NCI-H1694 (cell line): ENCODE measurements at regions not wholly inside any gene's neighbourhood (a gene's known extent, or its start where the extent isn't known, plus 50 kb on each side); places are given as distances from the start of the nearest gene placed in this dataset.
"Not testable (repeated sequence)": the region's sequence is repeated elsewhere in the genome, so short reads cannot be mapped to it uniquely, and the experiment has no call there.

Experiments
- DNase-seq: peaks from one replicate; lab custom pipeline; 2025; lab: John Stamatoyannopoulos, UW

DNA sequence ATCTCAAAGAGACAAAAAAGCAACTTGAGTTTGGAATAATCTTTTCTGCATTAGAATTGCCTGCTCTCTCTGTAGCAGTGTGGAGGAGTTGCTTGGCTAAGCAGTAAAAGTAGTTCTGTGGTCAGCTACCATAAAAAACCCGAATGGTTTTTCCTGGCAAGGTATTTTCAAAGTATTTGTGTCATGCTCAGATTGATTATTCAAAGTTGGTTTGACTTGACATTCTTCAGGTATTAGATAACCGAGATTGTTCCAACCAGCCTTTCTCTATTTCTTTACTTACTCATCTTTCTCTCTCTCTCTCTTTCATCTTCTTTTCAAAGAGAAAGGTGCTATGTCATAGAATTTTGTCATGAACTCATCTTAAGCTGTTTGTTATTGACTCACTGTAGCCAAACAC, 404.9 kb downstream of the CPS1 start:
- DNase-seq, result no peak

GRCh38 chr2:210963386-210963785, 407.0 kb downstream of the CPS1 start:
- DNase-seq, result no peak

- DNase-seq, result no peak
Observed at GRCh38 chr2:210964141-210964764, 407.9 kb downstream of the CPS1 start.

DNA sequence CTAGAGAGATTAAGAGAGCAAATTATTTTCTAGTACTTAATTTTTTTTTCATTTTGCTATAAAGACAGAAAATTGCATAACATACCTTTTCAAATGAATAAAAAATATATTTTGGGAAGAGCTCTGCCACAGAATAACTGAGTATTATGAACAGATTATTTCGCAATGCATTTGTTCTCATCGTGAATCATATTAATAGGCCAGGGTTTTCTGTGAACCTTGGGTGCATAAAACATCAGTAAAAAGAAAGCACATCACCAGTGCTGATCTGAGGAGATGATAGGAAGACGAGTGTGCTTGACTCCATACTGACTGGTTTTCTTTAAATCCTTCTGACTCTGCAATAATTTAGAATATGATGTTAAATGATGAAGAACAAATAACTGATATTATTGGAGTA, 409.1 kb downstream of the CPS1 start:
- no peak for DNase-seq

DNA sequence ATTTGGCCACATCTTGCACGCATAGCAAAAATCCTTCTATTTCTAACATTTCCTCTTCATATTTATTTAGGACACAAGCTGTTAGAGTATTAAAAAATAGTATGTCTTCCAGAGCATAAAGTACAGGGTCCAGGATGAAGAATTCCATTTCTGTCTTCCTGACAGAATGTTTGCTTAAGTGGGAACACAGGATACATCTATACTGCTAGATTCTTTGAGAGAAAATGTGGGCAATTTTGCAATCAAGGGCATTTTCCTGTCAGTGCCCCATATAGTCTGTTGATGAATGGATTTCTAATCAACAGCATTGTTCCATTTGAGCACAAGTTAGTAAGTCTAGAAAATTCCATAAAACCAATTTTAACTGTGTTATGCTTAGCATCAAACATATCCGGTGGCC, 409.9 kb downstream of the CPS1 start:
- DNase-seq, result no peak

DNA sequence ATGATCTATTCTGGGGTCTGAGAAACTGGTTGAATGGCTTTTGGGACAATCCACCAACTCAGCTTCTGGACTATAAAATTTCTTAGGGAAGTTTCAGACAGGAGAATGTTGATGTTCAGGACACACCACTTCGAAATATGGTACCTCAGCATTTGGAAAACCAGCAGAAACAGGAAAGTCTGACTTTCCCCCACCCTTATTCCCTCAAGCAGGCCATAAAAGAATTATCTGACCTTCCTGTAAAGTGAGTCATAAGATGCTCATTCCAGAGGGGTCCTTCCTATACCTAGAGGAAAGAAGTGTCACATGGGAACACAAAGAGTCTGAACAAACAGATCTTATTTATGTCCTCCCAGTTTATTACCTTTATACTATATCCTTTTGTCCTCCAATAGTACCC, 415.0 kb downstream of the CPS1 start:
- DNase-seq, result no peak

- not testable (repeated sequence) for DNase-seq
Observed at GRCh38 chr2:210986806-210987205, 430.4 kb downstream of the CPS1 start.

DNA sequence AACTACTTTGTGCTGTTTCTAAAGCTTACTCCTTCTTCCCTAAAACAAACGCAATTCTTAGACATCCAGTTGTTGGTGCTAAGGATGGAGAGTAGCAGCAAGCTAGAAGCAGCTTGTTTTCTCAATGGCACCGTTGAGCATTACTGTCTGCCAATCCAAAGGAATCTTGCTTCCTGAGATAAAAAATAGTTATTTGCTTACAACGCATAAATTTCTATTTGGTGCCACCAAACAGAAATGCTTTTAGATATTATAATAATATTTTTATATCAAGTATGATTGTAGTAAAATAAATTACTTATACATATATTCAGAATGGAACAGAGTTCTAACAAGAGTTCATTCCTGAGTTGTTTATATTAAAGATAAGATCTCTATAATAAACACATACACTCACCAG, 434.7 kb downstream of the CPS1 start:
- no peak for DNase-seq

- DNase-seq, result no peak
Observed at GRCh38 chr2:210994104-210994503, 437.7 kb downstream of the CPS1 start.

GRCh38 chr2:210997373-210997772, 441.0 kb downstream of the CPS1 start:
- DNase-seq, result no peak

- no peak for DNase-seq
Observed at GRCh38 chr2:210998334-210998733, 441.9 kb downstream of the CPS1 start.

- DNase-seq, result no peak
Observed at GRCh38 chr2:211014376-211014775, 458.0 kb downstream of the CPS1 start.

GRCh38 chr2:211014906-211015305, 458.5 kb downstream of the CPS1 start:
- DNase-seq, result no peak

GRCh38 chr2:211025089-211025488, 468.7 kb downstream of the CPS1 start:
- not testable (repeated sequence) for DNase-seq

DNA sequence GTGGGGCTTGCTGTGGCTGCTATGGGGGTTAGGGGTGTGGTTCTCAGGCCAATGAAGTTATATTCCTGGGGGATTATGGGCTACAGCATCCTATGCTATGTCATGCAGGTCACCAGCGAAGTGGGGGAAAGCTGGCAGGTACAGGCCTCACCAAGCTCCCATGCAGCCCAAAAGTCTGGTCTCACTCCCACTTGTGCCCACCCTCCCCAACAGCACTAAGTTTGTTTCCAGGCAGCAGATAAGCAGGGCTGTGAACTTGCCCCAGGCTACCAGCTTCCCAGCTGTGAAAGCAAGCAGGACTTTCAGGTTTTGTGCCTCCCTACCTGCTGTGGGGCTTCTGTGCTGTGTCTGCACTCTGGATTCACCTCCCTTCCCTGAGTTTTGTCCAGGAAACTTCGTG, 469.7 kb downstream of the CPS1 start:
- no peak for DNase-seq

GRCh38 chr2:211027976-211028375, 471.6 kb downstream of the CPS1 start:
- no peak for DNase-seq

- DNase-seq, result peak; percentile 26
Observed at GRCh38 chr2:211033765-211034164, 477.4 kb downstream of the CPS1 start.

DNA sequence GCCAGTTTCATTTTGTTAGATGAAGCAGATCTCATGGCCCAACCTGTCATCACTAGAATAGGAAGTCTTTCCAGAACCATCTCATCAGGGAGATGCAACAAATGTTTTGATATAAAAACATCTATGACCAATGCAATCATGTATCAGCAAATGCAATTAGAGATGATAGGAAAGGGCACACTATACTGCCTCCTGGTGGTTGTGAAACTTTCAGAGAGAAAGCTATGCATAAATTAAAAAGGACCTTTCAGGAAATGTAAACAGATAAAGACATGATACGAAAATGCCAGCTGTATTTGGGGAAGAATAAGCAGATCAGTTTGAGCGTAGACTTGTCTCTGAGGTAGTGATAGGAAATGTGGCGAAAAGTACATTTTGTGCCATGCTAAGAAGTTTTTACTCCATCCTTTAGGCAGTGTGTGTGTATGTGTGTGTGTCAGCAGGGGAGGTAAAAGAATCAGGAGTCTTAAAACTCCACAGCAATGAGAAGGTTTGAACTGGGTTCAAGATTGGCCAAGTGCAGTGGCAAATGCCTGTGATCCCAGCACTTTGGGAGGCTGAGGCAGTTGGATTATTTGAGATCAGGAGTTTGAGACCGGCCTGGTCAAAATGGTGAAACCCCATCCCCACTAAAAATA, 479.3 kb downstream of the CPS1 start:
- DNase-seq, result peak; percentile 3

GRCh38 chr2:211045025-211045424, 488.6 kb downstream of the CPS1 start:
- DNase-seq, result no peak

DNA sequence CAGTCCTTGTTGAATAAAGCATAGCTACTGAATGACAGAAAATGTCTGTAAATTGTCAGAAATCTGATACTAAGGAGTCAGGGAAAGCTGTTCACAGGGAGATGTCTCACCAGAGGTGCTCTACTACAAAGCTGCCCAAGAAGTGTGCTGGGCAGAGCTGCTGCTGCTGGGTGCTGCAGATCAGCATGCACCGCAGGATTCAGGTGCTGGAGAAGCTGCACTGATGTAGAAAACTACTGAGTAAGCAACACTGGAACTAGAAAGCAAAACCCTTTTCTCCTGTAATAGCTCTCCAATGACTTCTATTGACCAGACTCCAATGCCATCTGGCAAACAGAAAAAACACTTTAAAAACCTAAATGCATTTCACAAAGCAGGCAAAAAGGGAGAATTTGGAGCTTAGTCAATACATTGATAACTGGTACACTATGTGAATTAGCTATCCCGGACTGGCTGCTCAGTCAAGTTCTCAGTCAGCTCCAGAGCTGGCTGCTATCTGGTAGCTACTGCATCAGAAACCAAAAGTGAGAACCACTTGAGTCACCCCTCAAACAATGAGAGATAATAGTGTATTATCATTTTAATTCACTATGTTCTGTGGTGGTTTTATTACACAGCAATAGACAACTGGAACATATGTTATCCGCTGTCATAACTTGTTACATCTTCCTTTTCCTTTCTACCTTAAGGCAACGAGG, 493.1 kb downstream of the CPS1 start:
- no peak for DNase-seq

- DNase-seq, result no peak
Observed at GRCh38 chr2:211055438-211055837, 499.0 kb downstream of the CPS1 start.

DNA sequence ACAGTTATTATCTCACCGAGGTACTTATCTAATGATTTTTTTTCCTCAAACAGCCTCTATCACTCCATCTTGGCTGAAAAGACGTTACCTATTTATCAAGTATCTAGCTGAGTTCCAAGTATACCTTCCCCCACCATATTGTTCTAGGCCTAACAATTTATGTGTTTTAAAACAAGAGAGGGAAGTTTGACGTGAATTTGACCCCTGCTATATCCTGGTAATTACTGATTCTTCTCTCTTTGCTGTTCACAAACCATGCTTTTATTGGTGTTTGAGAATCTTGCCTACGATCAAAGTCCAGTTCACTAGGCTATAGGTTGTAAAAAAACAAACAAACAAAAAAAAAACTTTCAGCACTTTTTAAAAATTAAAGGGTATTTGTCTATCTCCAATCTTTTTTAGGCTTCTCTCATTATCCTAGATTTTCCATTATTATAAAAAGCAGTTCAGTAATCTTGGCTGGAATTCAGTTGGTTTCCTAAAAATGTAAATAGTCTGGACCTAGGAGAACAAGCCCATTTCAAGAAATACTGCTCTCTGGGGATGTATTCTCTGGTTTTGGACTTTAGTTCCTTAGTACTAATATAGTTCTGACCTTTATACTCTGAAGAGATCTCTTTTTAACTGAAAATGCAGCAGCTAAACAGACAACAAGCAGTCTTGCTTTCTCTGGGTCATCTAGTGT, 505.4 kb downstream of the CPS1 start:
- no peak for DNase-seq

DNA sequence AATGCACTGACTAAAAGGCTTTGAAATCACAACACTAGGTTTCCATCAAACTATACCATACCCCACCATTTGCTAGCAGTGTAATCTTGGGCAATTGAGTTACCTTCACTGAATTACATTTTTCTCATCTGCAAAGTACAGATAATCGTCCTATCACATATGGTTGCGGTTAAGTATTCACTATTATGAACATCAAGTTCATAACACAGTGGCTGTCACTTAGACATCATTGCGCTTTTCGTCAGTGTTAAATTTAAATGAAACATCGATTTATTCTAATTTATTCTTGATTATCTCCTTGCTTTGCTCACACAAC, 505.9 kb downstream of the CPS1 start:
- no peak for DNase-seq
